DND-41 (cell line): ENCODE measurements at regions not wholly inside any gene's neighbourhood (a gene's known extent, or its start where the extent isn't known, plus 50 kb on each side); places are given as distances from the start of the nearest gene placed in this dataset.

ENCODE experiments used
- ATAC-seq: fragments of 200-7000 bp; cut with Tn5 transposase; 3 replicates; pipeline ENCODE4 v1.9.1; 2021; ENCODE audit warnings: low read depth; ENCODE audit not compliant: insufficient read depth
- DNase-seq: peaks from one replicate; pipeline ENCODE4 v3.0.0-alpha.2; 2020
- H2AFZ ChIP-seq: 2 replicates; pipeline ENCODE4 v1.6.0; 2012; ENCODE audit warnings: low read depth, low read length
- H3K27ac ChIP-seq: 2 replicates; pipeline ENCODE4 v1.5.1; 2012; ENCODE audit warnings: low read length, inconsistent platforms
- H3K27me3 ChIP-seq: fragments of 200-600 bp; sonication (generic); 2 replicates; pipeline ENCODE4 v1.6.0; 2012; ENCODE audit warnings: low read length, mild to moderate bottlenecking, inconsistent platforms; ENCODE audit not compliant: insufficient read depth, poor library complexity
- H3K36me3 ChIP-seq: 2 replicates; pipeline ENCODE4 v1.5.1; 2012; ENCODE audit warnings: low read length, inconsistent platforms; ENCODE audit not compliant: insufficient read depth
- H3K4me1 ChIP-seq: 2 replicates; pipeline ENCODE4 v1.5.1; 2012; ENCODE audit warnings: mild to moderate bottlenecking, low read length; ENCODE audit not compliant: insufficient read depth
- H3K4me2 ChIP-seq: 2 replicates; pipeline ENCODE4 v1.6.0; 2012; ENCODE audit warnings: mild to moderate bottlenecking, moderate library complexity, low read length, inconsistent platforms; ENCODE audit not compliant: insufficient read depth
- H3K4me3 ChIP-seq, 2 experiments: fragments of 200-600 bp in 1 of 2; shearing (Covaris generic) in 1 of 2; 2 replicates each; pipeline ENCODE4 v1.5.1; 2012 to 2016; ENCODE audit warnings: inconsistent platforms in 2 of 2, low read length in 2 of 2, mild to moderate bottlenecking in 2 of 2, low read depth in 1 of 2, moderate library complexity in 1 of 2
- H3K79me2 ChIP-seq: 2 replicates; pipeline ENCODE4 v1.6.0; 2012; ENCODE audit warnings: low read length, inconsistent platforms; ENCODE audit not compliant: insufficient read depth
- H3K9ac ChIP-seq: 2 replicates; pipeline ENCODE4 v1.6.0; 2012; ENCODE audit warnings: low read depth, mild to moderate bottlenecking, inconsistent platforms, low read length, moderate library complexity
- H3K9me3 ChIP-seq: 2 replicates; pipeline ENCODE4 v1.5.1; 2012; ENCODE audit warnings: low read length, moderate library complexity, mild to moderate bottlenecking, inconsistent platforms; ENCODE audit not compliant: insufficient read depth, severe bottlenecking
- H4K20me1 ChIP-seq: 2 replicates; pipeline ENCODE4 v1.6.0; 2012; ENCODE audit warnings: low read length; ENCODE audit not compliant: insufficient read depth
- CTCF ChIP-seq: IDR thresholded peaks from 2 replicates; pipeline ENCODE4 v1.5.1; 2012; ENCODE audit warnings: borderline replicate concordance, low read length, moderate library complexity, mild to moderate bottlenecking; ENCODE audit not compliant: poor library complexity, severe bottlenecking; ENCODE audit errors: extremely low read depth
- EZH2 ChIP-seq: IDR thresholded peaks from 3 replicates; pipeline ENCODE4 v1.6.1; 2012; ENCODE audit warnings: borderline replicate concordance, low read depth, mild to moderate bottlenecking, moderate library complexity, low read length, inconsistent platforms; ENCODE audit not compliant: severe bottlenecking

DNA sequence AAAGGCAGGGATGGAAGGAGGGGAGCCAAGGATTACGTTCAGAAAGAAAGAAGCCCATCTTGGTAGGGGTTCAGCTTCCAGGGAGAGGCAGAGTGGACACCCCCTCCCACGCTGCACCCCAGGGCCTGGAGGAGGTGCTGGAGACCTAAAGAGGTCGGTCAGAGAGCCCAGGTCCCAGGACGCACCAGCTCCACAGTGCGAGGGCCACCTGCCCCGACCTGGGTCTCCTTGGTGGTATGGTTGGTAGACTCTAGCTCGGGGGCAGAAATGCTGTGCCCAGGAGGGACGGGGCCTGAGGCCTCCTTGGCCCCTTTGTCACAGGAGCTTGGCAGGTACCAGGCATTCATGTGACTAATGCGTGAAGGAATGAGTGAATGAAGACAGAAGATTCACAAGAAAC is 87.1 kb upstream of the RAB6C start:
- no peaks in the 10 kb centered on the region for H3K4me1 ChIP-seq
- TF ChIP-seq CTCF = no peak
- TF ChIP-seq EZH2 = no peak
- no peak overlapping the region for H2AFZ ChIP-seq
- no peak for ATAC-seq
- H3K79me2 ChIP-seq = no peaks in the 10 kb centered on the region
- DNase-seq = no peak
- H3K36me3 ChIP-seq = no peaks in the 10 kb centered on the region
- H3K9me3 ChIP-seq = no peaks in the 10 kb centered on the region
- H3K27ac ChIP-seq = no peak overlapping the region
- no peak overlapping the region for H3K4me2 ChIP-seq
- H4K20me1 ChIP-seq = no peaks in the 10 kb centered on the region
- no peak overlapping the region for H3K9ac ChIP-seq
- peaks cover 13% of the 10 kb centered on the region for H3K27me3 ChIP-seq
- no peak overlapping the region for H3K4me3 ChIP-seq

GRCh38 chr2:129892773-129893172 is 86.7 kb upstream of the RAB6C start:
- no peak for ATAC-seq
- TF ChIP-seq EZH2 (no peak), CTCF (no peak)

DNA sequence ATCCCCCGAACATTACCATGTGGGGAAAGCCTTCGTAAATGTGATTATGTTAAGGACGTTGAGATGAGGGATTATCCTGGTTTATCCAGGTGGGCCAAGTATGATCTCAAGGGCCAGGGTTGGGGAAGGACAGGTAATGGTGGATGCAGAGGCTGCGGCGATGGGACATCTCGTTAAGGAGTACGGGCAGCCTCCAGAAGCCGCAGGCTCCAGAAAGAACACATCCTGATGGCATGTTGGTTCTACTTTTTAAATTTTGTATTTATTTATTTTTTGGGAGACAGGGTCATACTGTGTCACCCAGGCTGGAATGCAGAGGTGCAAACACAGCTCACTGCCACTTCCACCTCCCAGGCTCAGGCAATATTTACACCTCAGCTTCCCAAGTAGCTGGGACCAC is 86.2 kb upstream of the RAB6C start:
- H2AFZ ChIP-seq = no peak overlapping the region
- no peak overlapping the region for H3K27ac ChIP-seq
- H3K9ac ChIP-seq = no peak overlapping the region
- no peak overlapping the region for H3K4me2 ChIP-seq
- DNase-seq = no peak
- no peaks in the 10 kb centered on the region for H3K36me3 ChIP-seq
- no peak for ATAC-seq
- H3K27me3 ChIP-seq = peaks cover 11% of the 10 kb centered on the region
- H3K9me3 ChIP-seq = no peaks in the 10 kb centered on the region
- no peaks in the 10 kb centered on the region for H3K79me2 ChIP-seq
- TF ChIP-seq CTCF (no peak), EZH2 (no peak)
- H3K4me1 ChIP-seq = no peaks in the 10 kb centered on the region
- no peak overlapping the region for H3K4me3 ChIP-seq
- no peaks in the 10 kb centered on the region for H4K20me1 ChIP-seq

More at GRCh38 chr2:129892773-129893172, 86.7 kb upstream of the RAB6C start:
- Histone ChIP-seq H3K27ac (no peak overlapping the region), H3K9ac (no peak overlapping the region), H3K4me1 (no peaks in the 10 kb centered on the region), H3K9me3 (no peaks in the 10 kb centered on the region), H3K27me3 (peaks cover 11% of the 10 kb centered on the region), H2AFZ (no peak overlapping the region), H3K79me2 (no peaks in the 10 kb centered on the region), H3K4me3 (no peak overlapping the region), H3K36me3 (no peaks in the 10 kb centered on the region), H3K4me2 (no peak overlapping the region), H4K20me1 (no peaks in the 10 kb centered on the region)
- DNase-seq = no peak

- Histone ChIP-seq H3K36me3 (no peaks in the 10 kb centered on the region), H3K27me3 (peaks cover 1% of the 10 kb centered on the region), H2AFZ (no peak overlapping the region), H3K9me3 (no peaks in the 10 kb centered on the region), H3K4me2 (no peak overlapping the region), H4K20me1 (no peaks in the 10 kb centered on the region), H3K79me2 (no peaks in the 10 kb centered on the region), H3K4me1 (no peaks in the 10 kb centered on the region), H3K27ac (no peak overlapping the region), H3K4me3 (no peak overlapping the region), H3K9ac (no peak overlapping the region)
- TF ChIP-seq EZH2 (no peak), CTCF (no peak)
- ATAC-seq (no peak), DNase-seq (no peak)
These were observed 84.8 kb upstream of the RAB6C start for GRCh38 chr2:129894616-129895015.
